ENCODE measurements at regions not wholly inside any gene's neighbourhood (a gene's known extent, or its start where the extent isn't known, plus 50 kb on each side); places are given as distances from the start of the nearest gene placed in this dataset.

DNA sequence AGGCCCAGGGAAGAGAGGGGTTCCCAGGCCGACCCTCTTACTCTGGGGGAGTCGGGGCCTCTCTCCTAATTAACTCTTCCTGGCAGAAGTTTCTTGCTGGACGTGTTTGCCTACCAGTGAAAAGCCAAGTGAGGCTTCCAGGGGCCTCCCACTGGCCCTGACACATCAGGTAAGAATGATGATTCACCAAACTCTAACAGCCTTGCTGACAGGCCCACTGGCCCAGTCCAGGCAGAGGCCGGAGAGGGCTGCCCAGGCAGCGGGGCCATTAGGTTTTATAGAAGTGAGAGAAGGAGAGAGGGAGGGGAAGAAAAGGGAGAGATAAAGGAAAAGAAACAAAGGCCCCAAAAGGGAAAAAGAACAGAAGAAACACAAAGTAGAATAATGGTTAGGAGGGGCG, 50.8 kb upstream of the FOXE1 start:
- Histone ChIP-seq H3K4me1 (no peaks in the 10 kb centered on the region), H3K27me3 (no peaks in the 10 kb centered on the region), H3K4me3 (no peak overlapping the region), H3K36me3 (no peaks in the 10 kb centered on the region), H3K9me3 (no peaks in the 10 kb centered on the region), H3K27ac (no peak overlapping the region)
- FAIRE-seq = no peak
- TF ChIP-seq, protein P1, sequence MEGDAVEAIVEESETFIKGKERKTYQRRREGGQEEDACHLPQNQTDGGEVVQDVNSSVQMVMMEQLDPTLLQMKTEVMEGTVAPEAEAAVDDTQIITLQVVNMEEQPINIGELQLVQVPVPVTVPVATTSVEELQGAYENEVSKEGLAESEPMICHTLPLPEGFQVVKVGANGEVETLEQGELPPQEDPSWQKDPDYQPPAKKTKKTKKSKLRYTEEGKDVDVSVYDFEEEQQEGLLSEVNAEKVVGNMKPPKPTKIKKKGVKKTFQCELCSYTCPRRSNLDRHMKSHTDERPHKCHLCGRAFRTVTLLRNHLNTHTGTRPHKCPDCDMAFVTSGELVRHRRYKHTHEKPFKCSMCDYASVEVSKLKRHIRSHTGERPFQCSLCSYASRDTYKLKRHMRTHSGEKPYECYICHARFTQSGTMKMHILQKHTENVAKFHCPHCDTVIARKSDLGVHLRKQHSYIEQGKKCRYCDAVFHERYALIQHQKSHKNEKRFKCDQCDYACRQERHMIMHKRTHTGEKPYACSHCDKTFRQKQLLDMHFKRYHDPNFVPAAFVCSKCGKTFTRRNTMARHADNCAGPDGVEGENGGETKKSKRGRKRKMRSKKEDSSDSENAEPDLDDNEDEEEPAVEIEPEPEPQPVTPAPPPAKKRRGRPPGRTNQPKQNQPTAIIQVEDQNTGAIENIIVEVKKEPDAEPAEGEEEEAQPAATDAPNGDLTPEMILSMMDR (IDR thresholded peaks at IDR 0.05) = no peak
- no peak for ATAC-seq
- no peak for DNase-seq
- intact Hi-C loops (cut with DNase I) = no loop called here
- 81 to 83% methylated on average over 6 of the region's 6 CpGs for WGBS, 2 donors

DNA sequence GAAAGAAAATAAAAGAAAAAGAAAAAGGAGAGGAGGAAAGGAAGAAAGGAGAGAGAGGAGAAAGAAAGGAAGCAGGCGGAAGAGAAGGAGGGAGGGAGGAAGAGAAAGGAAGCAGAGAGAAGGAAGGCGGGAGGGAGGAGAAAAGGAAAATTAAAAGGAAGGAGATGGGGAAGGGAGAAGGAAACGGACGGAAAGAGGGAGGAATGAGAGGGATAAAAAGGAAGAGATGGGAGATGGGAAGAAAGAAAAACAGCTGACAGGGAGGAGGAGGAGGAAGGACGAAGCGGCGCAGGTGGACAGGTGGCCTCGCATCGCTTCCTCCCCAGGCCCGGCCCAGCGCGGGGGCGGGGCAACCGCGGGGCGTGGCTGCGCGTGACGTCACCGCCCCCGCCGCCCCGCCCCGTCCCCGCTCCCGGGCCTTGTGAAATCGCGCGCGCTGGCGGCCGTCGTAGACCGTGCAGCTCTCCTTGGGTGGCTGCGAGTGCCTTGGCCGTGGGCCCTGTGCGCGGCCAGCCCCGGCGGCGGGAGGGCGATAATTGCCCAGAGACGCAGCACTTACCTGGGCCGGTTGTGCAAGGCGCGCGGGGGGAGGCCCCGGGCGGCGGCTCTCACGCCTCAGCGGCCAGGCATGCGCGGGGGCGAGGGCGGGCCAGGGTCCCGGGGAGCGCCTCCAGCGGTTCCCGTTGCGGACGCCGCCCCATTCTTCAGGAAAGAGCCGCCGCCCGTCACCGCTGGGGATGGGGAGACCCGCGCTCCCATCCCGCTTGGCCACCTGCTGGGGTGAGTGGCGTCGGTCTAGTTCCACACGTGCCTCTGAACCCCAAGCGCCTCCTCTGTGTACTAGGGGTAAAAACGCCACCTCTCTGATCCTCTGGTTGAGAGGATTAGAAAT, 49.6 kb upstream of the FOXE1 start:
- intact Hi-C loops (cut with DNase I) = no loop called here
- Histone ChIP-seq H3K4me3 (peak overlapping the region; percentile 18 to 44 (median 40)), H3K36me3 (no peaks in the 10 kb centered on the region), H3K4me1 (no peaks in the 10 kb centered on the region), H3K27me3 (no peaks in the 10 kb centered on the region), H3K9me3 (no peaks in the 10 kb centered on the region), H3K27ac (peak overlapping the region; percentile 53 to 70 (median 60))
- 1 to 6% methylated on average over 24 to 75 of the region's 75 CpGs for WGBS, 2 donors
- FAIRE-seq (no peak), DNase-seq (peak; percentile 85 to 95 (median 94)), ATAC-seq (peak; percentile 97 to 99 (median 98))
- TF ChIP-seq, protein P1 (IDR thresholded peaks at IDR 0.05) = peak in 1 of 4 donors; percentile 20
